ENCODE measurements at regions not wholly inside any gene's neighbourhood (a gene's known extent, or its start where the extent isn't known, plus 50 kb on each side); places are given as distances from the start of the nearest gene placed in this dataset.
A peak's percentile ranks its signal among the peaks of the same experiment; 100 is the strongest.

DNA sequence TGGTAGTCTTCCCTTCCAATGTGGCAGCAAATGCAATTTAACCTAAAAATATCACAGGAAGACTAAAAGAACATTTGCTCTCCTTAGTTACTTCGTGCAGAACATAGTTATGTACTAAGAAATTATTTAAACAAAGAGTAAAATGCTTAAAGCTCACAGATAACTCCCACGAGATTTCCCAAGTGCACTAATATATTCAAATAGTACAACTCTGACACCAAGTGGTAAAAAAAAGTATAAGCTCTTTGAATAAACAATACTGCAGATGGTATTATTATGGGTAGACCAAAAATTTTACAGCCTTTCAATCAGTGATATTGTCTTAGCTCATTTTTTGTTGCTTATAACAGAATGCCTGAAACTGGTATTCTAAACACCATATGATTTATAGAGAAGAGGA lies 52.8 kb upstream of the FILIP1 start:
- DNase-seq, result peak; percentile 2

DNA sequence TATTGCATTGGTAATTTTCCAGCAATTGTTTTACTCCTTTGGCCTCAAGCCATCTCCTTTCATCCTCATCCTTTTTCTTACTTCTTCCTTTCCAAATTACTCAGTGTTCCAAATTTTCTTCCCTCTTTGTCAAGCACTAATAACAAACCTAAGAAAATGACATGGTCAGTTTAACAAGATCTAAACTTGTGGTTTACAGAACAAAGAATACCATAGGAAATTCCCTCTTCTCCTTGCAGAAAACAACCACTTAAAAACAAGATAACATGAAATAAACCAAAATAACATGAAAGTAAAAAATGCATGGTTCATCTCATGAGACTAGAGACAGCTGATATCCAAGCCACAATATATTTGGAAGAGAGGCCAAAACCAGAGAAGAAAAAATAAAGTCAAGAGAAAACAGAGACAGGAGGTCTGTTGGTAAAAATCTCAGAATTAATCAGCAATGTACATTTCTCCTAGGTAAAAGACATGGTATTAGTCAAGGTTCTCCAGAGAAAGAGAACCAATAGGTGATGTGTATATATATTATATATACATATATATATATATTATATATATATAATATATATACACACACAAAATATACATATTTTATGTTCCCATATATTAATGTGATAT lies 51.0 kb upstream of the SENP6 start:
- no peak for DNase-seq

DNA sequence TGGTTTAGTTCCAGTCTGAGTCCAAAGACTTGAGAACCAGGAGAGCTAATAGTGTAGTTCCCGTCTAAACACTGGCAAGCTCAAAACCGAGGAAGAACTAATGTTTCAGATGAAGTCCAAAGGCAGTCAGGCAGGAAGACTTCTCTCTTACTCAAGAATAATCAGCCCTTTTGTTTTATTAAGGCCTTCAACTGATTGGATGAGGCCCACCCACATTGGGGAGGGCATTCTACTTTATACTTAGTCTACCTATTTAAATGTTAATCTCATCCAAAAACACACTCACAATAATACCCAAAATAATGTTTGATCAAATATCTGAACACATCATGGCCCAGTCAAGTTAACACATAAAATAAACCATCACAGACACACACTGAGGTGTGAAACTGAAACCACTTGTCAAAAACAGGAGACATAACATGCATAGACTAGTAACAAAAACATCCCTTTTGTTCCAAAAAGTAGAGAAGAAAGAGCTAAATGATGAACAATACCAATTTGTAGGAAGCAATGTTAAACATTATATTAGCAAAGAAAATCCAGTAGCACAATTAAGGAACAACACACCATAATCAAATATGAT lies 50.2 kb upstream of the SENP6 start:
- no peak for DNase-seq

Data from NCI-H1694 treated with DMSO at 0.1 percent for 48 hours (cell line).